ENCODE measurements at regions not wholly inside any gene's neighbourhood (a gene's known extent, or its start where the extent isn't known, plus 50 kb on each side); places are given as distances from the start of the nearest gene placed in this dataset.

DNA sequence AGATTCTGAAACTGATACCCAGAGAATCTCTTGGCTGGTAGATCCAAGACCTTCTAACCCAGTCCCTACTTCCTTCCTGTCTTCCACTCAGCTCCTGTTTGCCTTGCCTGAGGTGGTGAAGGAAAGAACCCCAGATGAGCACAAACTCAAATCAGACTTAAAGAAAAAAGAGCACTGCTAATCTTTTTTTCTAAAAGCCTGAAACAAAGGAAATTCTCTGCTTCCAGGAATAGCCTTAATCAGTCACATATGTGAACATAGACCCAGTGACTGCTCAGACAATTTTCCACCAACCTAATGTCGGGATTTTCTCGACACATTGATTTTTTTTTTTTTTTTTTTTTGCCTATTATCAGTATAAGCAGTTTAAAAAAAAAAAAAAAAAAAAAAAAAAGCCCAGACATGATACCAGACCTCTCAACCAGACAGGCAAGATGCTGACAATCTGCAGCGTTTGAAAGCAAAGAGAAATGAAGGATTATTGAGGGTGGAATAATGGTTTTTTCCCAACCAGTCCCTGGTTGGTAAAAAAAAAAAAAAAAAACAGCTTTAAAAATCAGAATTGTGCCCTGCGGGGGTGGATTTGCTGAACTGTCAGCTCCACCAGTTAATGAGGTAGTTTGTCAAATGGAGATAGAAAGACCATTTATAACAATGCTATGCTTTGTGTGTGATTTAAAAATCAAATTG is 256.8 kb upstream of the RARB start:
- FAIRE-seq (no peak), DNase-seq (ENCODE audit: low read depth, low spot score) (no peak)
- Histone ChIP-seq H3K9ac (replicated peaks; ENCODE audit: extremely low read depth, insufficient read depth, low read length) (no peak overlapping the region), H3K27me3 (ENCODE audit: control insufficient read depth in 2 of 2, insufficient read depth in 2 of 2, low read length in 2 of 2) (no peaks in the 10 kb centered on the region), H3K9me1 (replicated peaks; ENCODE audit: control insufficient read depth, extremely low read depth, insufficient read depth, low read length) (no peaks in the 10 kb centered on the region), H2AFZ (ENCODE audit: low read depth, low read length) (no peak overlapping the region), H3K4me1 (ENCODE audit: control insufficient read depth, extremely low read depth, insufficient read depth, low read length) (no peaks in the 10 kb centered on the region), H3K4me2 (ENCODE audit: insufficient read depth, low read length) (no peak overlapping the region), H3K9me3 (replicated peaks; ENCODE audit: control insufficient read depth, insufficient read depth, low read length) (no peaks in the 10 kb centered on the region), H3K27ac (ENCODE audit: insufficient read depth, low read depth, low read length) (no peak overlapping the region), H3K4me3 (replicated peaks in 1 of 3; ENCODE audit: insufficient read depth in 1 of 3, low read depth in 1 of 3, low read length in 3 of 3) (no peak overlapping the region), H3K79me2 (ENCODE audit: control insufficient read depth, insufficient read depth, low read length) (no peaks in the 10 kb centered on the region), H4K20me1 (replicated peaks; ENCODE audit: control insufficient read depth, extremely low read depth, insufficient read depth, low read length) (no peaks in the 10 kb centered on the region), H3K36me3 (ENCODE audit: control insufficient read depth in 2 of 2, extremely low read depth in 1 of 2, insufficient read depth in 2 of 2, low read length in 2 of 2) (no peaks in the 10 kb centered on the region)
- no TSS peak for BruUV-seq (replicated peaks)
- POLR2A ChIA-PET, result no interaction called here
- TF ChIP-seq MYC (IDR thresholded peaks at IDR 0.05; ENCODE audit: low read depth, low read length), result no peak
- no peak for TF ChIP-seq FOS (IDR thresholded peaks at IDR 0.05; ENCODE audit: borderline replicate concordance, insufficient read depth, low read length)
- TF ChIP-seq, protein P1, sequence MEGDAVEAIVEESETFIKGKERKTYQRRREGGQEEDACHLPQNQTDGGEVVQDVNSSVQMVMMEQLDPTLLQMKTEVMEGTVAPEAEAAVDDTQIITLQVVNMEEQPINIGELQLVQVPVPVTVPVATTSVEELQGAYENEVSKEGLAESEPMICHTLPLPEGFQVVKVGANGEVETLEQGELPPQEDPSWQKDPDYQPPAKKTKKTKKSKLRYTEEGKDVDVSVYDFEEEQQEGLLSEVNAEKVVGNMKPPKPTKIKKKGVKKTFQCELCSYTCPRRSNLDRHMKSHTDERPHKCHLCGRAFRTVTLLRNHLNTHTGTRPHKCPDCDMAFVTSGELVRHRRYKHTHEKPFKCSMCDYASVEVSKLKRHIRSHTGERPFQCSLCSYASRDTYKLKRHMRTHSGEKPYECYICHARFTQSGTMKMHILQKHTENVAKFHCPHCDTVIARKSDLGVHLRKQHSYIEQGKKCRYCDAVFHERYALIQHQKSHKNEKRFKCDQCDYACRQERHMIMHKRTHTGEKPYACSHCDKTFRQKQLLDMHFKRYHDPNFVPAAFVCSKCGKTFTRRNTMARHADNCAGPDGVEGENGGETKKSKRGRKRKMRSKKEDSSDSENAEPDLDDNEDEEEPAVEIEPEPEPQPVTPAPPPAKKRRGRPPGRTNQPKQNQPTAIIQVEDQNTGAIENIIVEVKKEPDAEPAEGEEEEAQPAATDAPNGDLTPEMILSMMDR (IDR thresholded peaks at IDR 0.05; ENCODE audit: extremely low read depth in 1 of 2, insufficient read depth in 1 of 2, low read depth in 1 of 2, low read length in 2 of 2), result no peak
- no peak for TF ChIP-seq POLR2A (IDR thresholded peaks at IDR 0.05; ENCODE audit: low read depth, low read length)
- no peak for TF ChIP-seq POLR2AphosphoS5 (IDR thresholded peaks at IDR 0.05; ENCODE audit: insufficient read depth, low read depth, low read length)
- no peak for TF ChIP-seq EZH2 (IDR thresholded peaks at IDR 0.05; ENCODE audit: borderline replicate concordance, low read depth, low read length, severe bottlenecking)
- TF ChIP-seq, protein P2, sequence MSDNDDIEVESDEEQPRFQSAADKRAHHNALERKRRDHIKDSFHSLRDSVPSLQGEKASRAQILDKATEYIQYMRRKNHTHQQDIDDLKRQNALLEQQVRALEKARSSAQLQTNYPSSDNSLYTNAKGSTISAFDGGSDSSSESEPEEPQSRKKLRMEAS (IDR thresholded peaks at IDR 0.05; ENCODE audit: insufficient read depth, insufficient read length), result no peak
- TF ChIP-seq JUN (IDR thresholded peaks at IDR 0.05; ENCODE audit: borderline replicate concordance, insufficient read depth, insufficient read length, low read depth), result no peak
- intact Hi-C loops (cut with micrococcal nuclease) (no loop called here), dilution Hi-C loops (cut with MboI; ENCODE audit: extremely low pct_ligation_motif_present, low sequenced_read_pairs) (no loop called here)
- CTCF ChIA-PET, result interaction anchor here (1.1 kb wide), 1 partner anchor 422 kb away, joined by 3 read pairs; no protein-coding TSS in a partner anchor

Data from endothelial cell of umbilical vein (primary cell).